GM23338 (cell line): ENCODE measurements at regions not wholly inside any gene's neighbourhood (a gene's known extent, or its start where the extent isn't known, plus 50 kb on each side); places are given as distances from the start of the nearest gene placed in this dataset.

Experiments used
- ATAC-seq: fragments of 200-7000 bp; cut with Tn5 transposase; 3 replicates; pipeline ENCODE4 v1.9.1; 2020
- DNase-seq: peaks from one replicate; pipeline ENCODE4 v3.0.0-alpha.2; 2015; ENCODE audit warnings: low spot score
- H2AFZ ChIP-seq: fragments of 200-600 bp; sonication (generic); 2 replicates; pipeline ENCODE4 v1.8.0; 2016; ENCODE audit warnings: antibody characterized with exemption, mild to moderate bottlenecking, moderate library complexity
- H3F3A ChIP-seq: fragments of 200-600 bp; sonication (generic); replicated peaks from 2 replicates; pipeline ENCODE4 v1.8.0; 2017; ENCODE audit warnings: antibody characterized with exemption, mixed run types, low read depth
- H3K27ac ChIP-seq: fragments of 200-600 bp; sonication (generic); 2 replicates; pipeline ENCODE4 v1.6.1; 2016; ENCODE audit warnings: low read depth
- H3K27me3 ChIP-seq: fragments of 200-600 bp; sonication (generic); 2 replicates; pipeline ENCODE4 v1.8.0; 2016; ENCODE audit warnings: mild to moderate bottlenecking, mixed run types, moderate library complexity; ENCODE audit not compliant: insufficient read depth
- H3K36me3 ChIP-seq: fragments of 200-600 bp; sonication (generic); 2 replicates; pipeline ENCODE4 v1.8.0; 2016; ENCODE audit warnings: mild to moderate bottlenecking; ENCODE audit not compliant: insufficient read depth
- H3K4me1 ChIP-seq: fragments of 200-600 bp; sonication (generic); 2 replicates; pipeline ENCODE4 v1.8.0; 2016; ENCODE audit warnings: mild to moderate bottlenecking, moderate library complexity; ENCODE audit not compliant: insufficient read depth
- H3K4me2 ChIP-seq: fragments of 200-600 bp; sonication (generic); 2 replicates; pipeline ENCODE4 v1.7.1; 2017; ENCODE audit warnings: mixed run types
- H3K4me3 ChIP-seq: fragments of 200-600 bp; sonication (generic); 2 replicates; pipeline ENCODE4 v1.6.1; 2016; ENCODE audit warnings: mixed run types
- H3K79me2 ChIP-seq: fragments of 200-600 bp; sonication (generic); replicated peaks from 2 replicates; pipeline ENCODE4 v1.8.0; 2017; ENCODE audit warnings: mild to moderate bottlenecking; ENCODE audit not compliant: insufficient read depth
- H3K9me2 ChIP-seq: fragments of 200-600 bp; sonication (generic); 2 replicates; pipeline ENCODE4 v1.8.0; 2017; ENCODE audit not compliant: insufficient read depth
- H4K20me1 ChIP-seq: fragments of 200-600 bp; sonication (generic); replicated peaks from 2 replicates; pipeline ENCODE4 v1.8.0; 2017; ENCODE audit warnings: mild to moderate bottlenecking; ENCODE audit not compliant: insufficient read depth
- H3K27ac Mint-ChIP-seq: 2 replicates; pipeline ENCODE4 v1.8.0; 2020; ENCODE audit warnings: inconsistent platforms, mild to moderate bottlenecking, moderate library complexity, mixed read lengths
- H3K27me3 Mint-ChIP-seq: 3 replicates; pipeline ENCODE4 v1.8.0; 2022; ENCODE audit warnings: low read depth, mild to moderate bottlenecking, moderate library complexity, mixed read lengths, inconsistent platforms; ENCODE audit not compliant: insufficient read depth, poor library complexity
- H3K36me3 Mint-ChIP-seq: 3 replicates; pipeline ENCODE4 v1.8.0; 2021; ENCODE audit warnings: low read depth, mild to moderate bottlenecking, inconsistent platforms, moderate library complexity, mixed read lengths
- H3K4me1 Mint-ChIP-seq: 3 replicates; pipeline ENCODE4 v1.8.0; 2020; ENCODE audit warnings: mild to moderate bottlenecking, inconsistent platforms, mixed read lengths
- H3K4me3 Mint-ChIP-seq: 3 replicates; pipeline ENCODE4 v1.8.0; 2021; ENCODE audit warnings: moderate library complexity, mild to moderate bottlenecking, inconsistent platforms, mixed read lengths
- H3K9me3 Mint-ChIP-seq: 3 replicates; pipeline ENCODE4 v1.8.0; 2020; ENCODE audit warnings: moderate library complexity, mild to moderate bottlenecking, inconsistent platforms, mixed read lengths
- CREB1 ChIP-seq: fragments of 250-450 bp; sonication (Bioruptor Pico); IDR thresholded peaks from 2 replicates; pipeline ENCODE4 v1.5.0; 2020; ENCODE audit warnings: low read depth, mild to moderate bottlenecking, moderate library complexity
- EZH2 ChIP-seq: fragments of 200-600 bp; sonication (generic); IDR thresholded peaks from one replicate; pipeline ENCODE4 v1.8.0; 2017; ENCODE audit warnings: antibody characterized with exemption, mild to moderate bottlenecking, low read depth; ENCODE audit not compliant: unreplicated experiment
- EZH2phosphoT487 ChIP-seq: fragments of 200-600 bp; sonication (generic); IDR thresholded peaks from one replicate; pipeline ENCODE4 v1.8.1; 2018; ENCODE audit warnings: antibody characterized with exemption; ENCODE audit not compliant: unreplicated experiment
- JUNB ChIP-seq: IDR thresholded peaks from one replicate; pipeline ENCODE4 v1.6.1; 2016; ENCODE audit warnings: antibody characterized with exemption; ENCODE audit not compliant: unreplicated experiment
- NANOG ChIP-seq: IDR thresholded peaks from 2 replicates; pipeline ENCODE4 v1.6.1; 2016; ENCODE audit warnings: antibody characterized with exemption, borderline replicate concordance
- POLR2AphosphoS5 ChIP-seq: IDR thresholded peaks from 2 replicates; pipeline ENCODE4 v1.6.1; 2016; ENCODE audit warnings: antibody characterized with exemption, low read depth
- STAT1 ChIP-seq: IDR thresholded peaks from one replicate; pipeline ENCODE4 v1.6.1; 2016; ENCODE audit warnings: antibody characterized with exemption; ENCODE audit not compliant: unreplicated experiment
- ZNF114 ChIP-seq: fragments of 250-450 bp; sonication (Bioruptor Pico); IDR thresholded peaks from 2 replicates; pipeline ENCODE4 v1.5.0; 2020; ENCODE audit warnings: mild to moderate bottlenecking, moderate library complexity
- ZNF331 ChIP-seq: fragments of 250-450 bp; sonication (Bioruptor Pico); IDR thresholded peaks from 2 replicates; pipeline ENCODE4 v1.5.0; 2020; ENCODE audit warnings: low read depth, mild to moderate bottlenecking, moderate library complexity
- TF ChIP-seq, protein P1 (sequence below): IDR thresholded peaks from one replicate; pipeline ENCODE4 v1.6.1; 2018; ENCODE audit warnings: antibody characterized with exemption; ENCODE audit not compliant: unreplicated experiment
- TF ChIP-seq, protein P2 (sequence below): fragments of 250-450 bp; sonication (Bioruptor Pico); IDR thresholded peaks from 2 replicates; pipeline ENCODE4 v1.5.0; 2020; ENCODE audit warnings: mild to moderate bottlenecking, moderate library complexity
- TF ChIP-seq, protein P3 (sequence below): IDR thresholded peaks from 2 replicates; pipeline ENCODE4 v1.6.1; 2016; ENCODE audit warnings: antibody characterized with exemption
- TF ChIP-seq, protein P4 (sequence below), 2 experiments: fragments of 200-600 bp in 1 of 2; sonication (generic) in 1 of 2; conservative IDR thresholded peaks; 2 replicates each; pipeline versions ENCODE4 v1.5.1 to v1.6.1; 2016 to 2017; ENCODE audit warnings: antibody characterized with exemption in 2 of 2, low read depth in 2 of 2, mild to moderate bottlenecking in 2 of 2, moderate library complexity in 1 of 2

DNA sequence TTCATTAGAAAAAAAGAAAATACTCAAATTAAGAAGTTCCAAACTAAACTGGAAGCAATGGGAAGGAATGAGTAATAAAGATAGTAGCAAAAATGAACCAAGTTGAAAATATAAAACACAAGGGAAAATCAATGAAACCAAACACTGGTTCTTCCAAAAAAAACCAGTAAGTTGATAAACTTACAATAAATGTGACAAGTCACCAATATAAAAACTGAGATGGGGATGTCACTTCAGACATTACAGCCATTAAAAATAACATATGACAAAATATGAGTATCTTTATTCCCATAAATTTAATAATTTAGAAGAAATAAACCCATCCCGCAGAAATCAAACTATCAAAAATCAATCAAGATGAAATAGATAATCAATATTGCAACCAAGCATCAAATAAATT lies 633.9 kb upstream of the RAB6C start:
- Histone ChIP-seq H3F3A (no peaks in the 10 kb centered on the region), H4K20me1 (no peaks in the 10 kb centered on the region), H3K4me2 (no peak overlapping the region), H3K27me3 (no peaks in the 10 kb centered on the region), H3K4me1 (no peaks in the 10 kb centered on the region), H3K36me3 (no peaks in the 10 kb centered on the region), H2AFZ (no peak overlapping the region), H3K27ac (no peak overlapping the region), H3K9me2 (peaks cover 6% of the 10 kb centered on the region; the same call in 1 of the 2 replicates), H3K79me2 (no peaks in the 10 kb centered on the region), H3K4me3 (no peak overlapping the region)
- Mint-ChIP-seq H3K27ac (no peak overlapping the region), H3K27me3 (peaks cover 7% of the 10 kb centered on the region), H3K4me1 (no peaks in the 10 kb centered on the region), H3K4me3 (no peak overlapping the region), H3K36me3 (peaks cover 3% of the 10 kb centered on the region; the same call in 1 of the 3 replicates), H3K9me3 (peaks cover 4% of the 10 kb centered on the region; the same call in 2 of the 3 replicates)
- ATAC-seq (no peak), DNase-seq (no peak)
- TF ChIP-seq, protein P1, sequence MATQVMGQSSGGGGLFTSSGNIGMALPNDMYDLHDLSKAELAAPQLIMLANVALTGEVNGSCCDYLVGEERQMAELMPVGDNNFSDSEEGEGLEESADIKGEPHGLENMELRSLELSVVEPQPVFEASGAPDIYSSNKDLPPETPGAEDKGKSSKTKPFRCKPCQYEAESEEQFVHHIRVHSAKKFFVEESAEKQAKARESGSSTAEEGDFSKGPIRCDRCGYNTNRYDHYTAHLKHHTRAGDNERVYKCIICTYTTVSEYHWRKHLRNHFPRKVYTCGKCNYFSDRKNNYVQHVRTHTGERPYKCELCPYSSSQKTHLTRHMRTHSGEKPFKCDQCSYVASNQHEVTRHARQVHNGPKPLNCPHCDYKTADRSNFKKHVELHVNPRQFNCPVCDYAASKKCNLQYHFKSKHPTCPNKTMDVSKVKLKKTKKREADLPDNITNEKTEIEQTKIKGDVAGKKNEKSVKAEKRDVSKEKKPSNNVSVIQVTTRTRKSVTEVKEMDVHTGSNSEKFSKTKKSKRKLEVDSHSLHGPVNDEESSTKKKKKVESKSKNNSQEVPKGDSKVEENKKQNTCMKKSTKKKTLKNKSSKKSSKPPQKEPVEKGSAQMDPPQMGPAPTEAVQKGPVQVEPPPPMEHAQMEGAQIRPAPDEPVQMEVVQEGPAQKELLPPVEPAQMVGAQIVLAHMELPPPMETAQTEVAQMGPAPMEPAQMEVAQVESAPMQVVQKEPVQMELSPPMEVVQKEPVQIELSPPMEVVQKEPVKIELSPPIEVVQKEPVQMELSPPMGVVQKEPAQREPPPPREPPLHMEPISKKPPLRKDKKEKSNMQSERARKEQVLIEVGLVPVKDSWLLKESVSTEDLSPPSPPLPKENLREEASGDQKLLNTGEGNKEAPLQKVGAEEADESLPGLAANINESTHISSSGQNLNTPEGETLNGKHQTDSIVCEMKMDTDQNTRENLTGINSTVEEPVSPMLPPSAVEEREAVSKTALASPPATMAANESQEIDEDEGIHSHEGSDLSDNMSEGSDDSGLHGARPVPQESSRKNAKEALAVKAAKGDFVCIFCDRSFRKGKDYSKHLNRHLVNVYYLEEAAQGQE = no peak
- no peak for TF ChIP-seq NANOG
- no peak for TF ChIP-seq STAT1
- TF ChIP-seq EZH2 = no peak
- TF ChIP-seq, protein P2, sequence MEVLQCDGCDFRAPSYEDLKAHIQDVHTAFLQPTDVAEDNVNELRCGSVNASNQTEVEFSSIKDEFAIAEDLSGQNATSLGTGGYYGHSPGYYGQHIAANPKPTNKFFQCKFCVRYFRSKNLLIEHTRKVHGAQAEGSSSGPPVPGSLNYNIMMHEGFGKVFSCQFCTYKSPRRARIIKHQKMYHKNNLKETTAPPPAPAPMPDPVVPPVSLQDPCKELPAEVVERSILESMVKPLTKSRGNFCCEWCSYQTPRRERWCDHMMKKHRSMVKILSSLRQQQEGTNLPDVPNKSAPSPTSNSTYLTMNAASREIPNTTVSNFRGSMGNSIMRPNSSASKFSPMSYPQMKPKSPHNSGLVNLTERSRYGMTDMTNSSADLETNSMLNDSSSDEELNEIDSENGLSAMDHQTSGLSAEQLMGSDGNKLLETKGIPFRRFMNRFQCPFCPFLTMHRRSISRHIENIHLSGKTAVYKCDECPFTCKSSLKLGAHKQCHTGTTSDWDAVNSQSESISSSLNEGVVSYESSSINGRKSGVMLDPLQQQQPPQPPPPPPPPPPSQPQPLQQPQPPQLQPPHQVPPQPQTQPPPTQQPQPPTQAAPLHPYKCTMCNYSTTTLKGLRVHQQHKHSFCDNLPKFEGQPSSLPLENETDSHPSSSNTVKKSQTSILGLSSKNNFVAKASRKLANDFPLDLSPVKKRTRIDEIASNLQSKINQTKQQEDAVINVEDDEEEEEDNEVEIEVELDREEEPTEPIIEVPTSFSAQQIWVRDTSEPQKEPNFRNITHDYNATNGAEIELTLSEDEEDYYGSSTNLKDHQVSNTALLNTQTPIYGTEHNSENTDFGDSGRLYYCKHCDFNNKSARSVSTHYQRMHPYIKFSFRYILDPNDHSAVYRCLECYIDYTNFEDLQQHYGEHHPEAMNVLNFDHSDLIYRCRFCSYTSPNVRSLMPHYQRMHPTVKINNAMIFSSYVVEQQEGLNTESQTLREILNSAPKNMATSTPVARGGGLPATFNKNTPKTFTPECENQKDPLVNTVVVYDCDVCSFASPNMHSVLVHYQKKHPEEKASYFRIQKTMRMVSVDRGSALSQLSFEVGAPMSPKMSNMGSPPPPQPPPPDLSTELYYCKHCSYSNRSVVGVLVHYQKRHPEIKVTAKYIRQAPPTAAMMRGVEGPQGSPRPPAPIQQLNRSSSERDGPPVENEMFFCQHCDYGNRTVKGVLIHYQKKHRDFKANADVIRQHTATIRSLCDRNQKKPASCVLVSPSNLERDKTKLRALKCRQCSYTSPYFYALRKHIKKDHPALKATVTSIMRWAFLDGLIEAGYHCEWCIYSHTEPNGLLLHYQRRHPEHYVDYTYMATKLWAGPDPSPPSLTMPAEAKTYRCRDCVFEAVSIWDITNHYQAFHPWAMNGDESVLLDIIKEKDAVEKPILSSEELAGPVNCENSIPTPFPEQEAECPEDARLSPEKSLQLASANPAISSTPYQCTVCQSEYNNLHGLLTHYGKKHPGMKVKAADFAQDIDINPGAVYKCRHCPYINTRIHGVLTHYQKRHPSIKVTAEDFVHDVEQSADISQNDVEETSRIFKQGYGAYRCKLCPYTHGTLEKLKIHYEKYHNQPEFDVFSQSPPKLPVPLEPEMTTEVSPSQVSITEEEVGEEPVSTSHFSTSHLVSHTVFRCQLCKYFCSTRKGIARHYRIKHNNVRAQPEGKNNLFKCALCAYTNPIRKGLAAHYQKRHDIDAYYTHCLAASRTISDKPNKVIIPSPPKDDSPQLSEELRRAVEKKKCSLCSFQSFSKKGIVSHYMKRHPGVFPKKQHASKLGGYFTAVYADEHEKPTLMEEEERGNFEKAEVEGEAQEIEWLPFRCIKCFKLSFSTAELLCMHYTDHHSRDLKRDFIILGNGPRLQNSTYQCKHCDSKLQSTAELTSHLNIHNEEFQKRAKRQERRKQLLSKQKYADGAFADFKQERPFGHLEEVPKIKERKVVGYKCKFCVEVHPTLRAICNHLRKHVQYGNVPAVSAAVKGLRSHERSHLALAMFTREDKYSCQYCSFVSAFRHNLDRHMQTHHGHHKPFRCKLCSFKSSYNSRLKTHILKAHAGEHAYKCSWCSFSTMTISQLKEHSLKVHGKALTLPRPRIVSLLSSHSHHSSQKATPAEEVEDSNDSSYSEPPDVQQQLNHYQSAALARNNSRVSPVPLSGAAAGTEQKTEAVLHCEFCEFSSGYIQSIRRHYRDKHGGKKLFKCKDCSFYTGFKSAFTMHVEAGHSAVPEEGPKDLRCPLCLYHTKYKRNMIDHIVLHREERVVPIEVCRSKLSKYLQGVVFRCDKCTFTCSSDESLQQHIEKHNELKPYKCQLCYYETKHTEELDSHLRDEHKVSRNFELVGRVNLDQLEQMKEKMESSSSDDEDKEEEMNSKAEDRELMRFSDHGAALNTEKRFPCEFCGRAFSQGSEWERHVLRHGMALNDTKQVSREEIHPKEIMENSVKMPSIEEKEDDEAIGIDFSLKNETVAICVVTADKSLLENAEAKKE (CRISPR knock-in tag) = no peak
- no peak for TF ChIP-seq JUNB
- TF ChIP-seq, protein P3, sequence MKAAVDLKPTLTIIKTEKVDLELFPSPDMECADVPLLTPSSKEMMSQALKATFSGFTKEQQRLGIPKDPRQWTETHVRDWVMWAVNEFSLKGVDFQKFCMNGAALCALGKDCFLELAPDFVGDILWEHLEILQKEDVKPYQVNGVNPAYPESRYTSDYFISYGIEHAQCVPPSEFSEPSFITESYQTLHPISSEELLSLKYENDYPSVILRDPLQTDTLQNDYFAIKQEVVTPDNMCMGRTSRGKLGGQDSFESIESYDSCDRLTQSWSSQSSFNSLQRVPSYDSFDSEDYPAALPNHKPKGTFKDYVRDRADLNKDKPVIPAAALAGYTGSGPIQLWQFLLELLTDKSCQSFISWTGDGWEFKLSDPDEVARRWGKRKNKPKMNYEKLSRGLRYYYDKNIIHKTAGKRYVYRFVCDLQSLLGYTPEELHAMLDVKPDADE = no peak
- TF ChIP-seq, protein P4, sequence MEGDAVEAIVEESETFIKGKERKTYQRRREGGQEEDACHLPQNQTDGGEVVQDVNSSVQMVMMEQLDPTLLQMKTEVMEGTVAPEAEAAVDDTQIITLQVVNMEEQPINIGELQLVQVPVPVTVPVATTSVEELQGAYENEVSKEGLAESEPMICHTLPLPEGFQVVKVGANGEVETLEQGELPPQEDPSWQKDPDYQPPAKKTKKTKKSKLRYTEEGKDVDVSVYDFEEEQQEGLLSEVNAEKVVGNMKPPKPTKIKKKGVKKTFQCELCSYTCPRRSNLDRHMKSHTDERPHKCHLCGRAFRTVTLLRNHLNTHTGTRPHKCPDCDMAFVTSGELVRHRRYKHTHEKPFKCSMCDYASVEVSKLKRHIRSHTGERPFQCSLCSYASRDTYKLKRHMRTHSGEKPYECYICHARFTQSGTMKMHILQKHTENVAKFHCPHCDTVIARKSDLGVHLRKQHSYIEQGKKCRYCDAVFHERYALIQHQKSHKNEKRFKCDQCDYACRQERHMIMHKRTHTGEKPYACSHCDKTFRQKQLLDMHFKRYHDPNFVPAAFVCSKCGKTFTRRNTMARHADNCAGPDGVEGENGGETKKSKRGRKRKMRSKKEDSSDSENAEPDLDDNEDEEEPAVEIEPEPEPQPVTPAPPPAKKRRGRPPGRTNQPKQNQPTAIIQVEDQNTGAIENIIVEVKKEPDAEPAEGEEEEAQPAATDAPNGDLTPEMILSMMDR (conservative IDR thresholded peaks at IDR 0.05; ENCODE audit: low read depth in 2 of 2) = no peak
- no peak for TF ChIP-seq ZNF114 (CRISPR knock-in tag)
- TF ChIP-seq EZH2phosphoT487 = no peak
- no peak for TF ChIP-seq ZNF331
- TF ChIP-seq POLR2AphosphoS5 = no peak
- no peak for TF ChIP-seq CREB1 (CRISPR knock-in tag)
